GM18505 (cell line): ENCODE measurements at regions not wholly inside any gene's neighbourhood (a gene's known extent, or its start where the extent isn't known, plus 50 kb on each side); places are given as distances from the start of the nearest gene placed in this dataset.
"Not testable (repeated sequence)": the region's sequence is repeated elsewhere in the genome, so short reads cannot be mapped to it uniquely, and the experiment has no call there.

Source experiments
- ATAC-seq: cut with Tn5 transposase; IDR thresholded peaks from one replicate; pipeline ENCODE4 v1.9.1; 2021; ENCODE audit not compliant: unreplicated experiment
- POLR2A ChIP-seq: IDR thresholded peaks from 4 replicates; pipeline ENCODE4 v1.6.1; 2011; ENCODE audit warnings: borderline replicate concordance; ENCODE audit not compliant: insufficient read depth, insufficient read length; ENCODE audit errors: extremely low read depth

- TF ChIP-seq POLR2A, result no peak
- ATAC-seq, result no peak
Observed at GRCh38 chr3:180414157-180414556, 187.8 kb upstream of the TTC14 start.

DNA sequence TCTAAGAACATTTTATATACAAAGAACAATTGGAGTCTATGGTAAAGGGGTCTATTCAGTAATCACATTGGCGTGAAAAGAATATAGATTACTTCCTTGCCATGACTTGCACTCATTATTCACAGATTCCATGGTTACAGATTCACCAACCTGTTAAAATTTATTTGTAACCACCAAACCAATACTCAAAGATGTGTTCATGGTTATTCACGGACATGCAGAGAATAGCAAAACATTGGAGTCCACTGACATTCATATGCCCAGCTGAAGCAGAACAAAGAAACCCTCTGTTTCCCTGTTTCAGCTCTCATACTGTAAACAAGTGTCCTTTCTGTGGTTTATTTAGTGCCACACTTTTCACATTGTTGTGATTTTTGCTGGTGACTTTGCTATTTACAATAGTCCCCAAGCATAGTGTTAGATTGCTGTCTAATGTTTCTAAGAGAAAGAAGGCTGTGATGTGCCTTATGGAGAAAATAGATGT, 185.8 kb upstream of the TTC14 start:
- ATAC-seq, result no peak
- no peak for TF ChIP-seq POLR2A

- no peak for TF ChIP-seq POLR2A
- ATAC-seq, result no peak
Observed at GRCh38 chr3:180417241-180417640, 184.7 kb upstream of the TTC14 start.

DNA sequence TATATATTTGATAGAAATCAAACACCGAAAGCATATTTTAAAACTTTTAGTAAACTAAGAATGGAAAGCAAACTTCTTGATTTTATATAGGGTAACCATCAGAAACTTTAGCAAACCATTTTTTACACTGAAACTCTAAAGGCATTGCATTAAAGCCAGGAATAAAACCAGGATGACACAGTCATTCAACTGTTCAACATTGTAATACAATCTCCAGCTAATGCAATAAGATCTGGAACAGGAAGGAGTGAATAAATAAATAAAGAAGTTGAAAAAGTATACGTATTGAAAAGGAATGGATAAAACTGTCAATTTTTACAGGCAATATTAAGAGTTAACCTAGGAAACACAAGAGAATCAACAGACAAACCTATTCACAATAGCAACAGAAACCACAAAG, 181.9 kb upstream of the TTC14 start:
- ATAC-seq, result no peak
- no peak for TF ChIP-seq POLR2A

GRCh38 chr3:180420804-180421203, 181.2 kb upstream of the TTC14 start:
- no peak for TF ChIP-seq POLR2A
- ATAC-seq, result no peak

DNA sequence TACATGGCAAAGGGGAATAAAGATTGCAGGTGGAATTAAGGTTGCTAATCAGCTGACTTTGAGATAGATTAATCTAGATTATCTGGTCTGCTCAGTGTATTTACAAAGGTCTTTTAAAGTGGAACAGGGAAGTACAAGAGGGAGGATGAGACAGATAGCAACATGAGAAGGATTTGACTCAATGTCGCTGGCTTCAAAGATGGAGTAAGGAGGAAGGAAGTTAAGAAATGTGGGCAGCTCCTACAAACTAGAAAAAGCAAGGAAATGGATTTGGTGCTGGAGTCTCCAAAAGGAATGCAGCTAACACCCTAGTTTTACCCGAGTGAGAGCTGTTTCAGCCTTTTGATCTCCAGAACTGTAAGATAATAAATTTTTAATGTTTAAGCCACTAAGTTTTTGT, 180.7 kb upstream of the TTC14 start:
- no peak for ATAC-seq
- no peak for TF ChIP-seq POLR2A

GRCh38 chr3:180421721-180422120, 180.2 kb upstream of the TTC14 start:
- no peak for ATAC-seq
- no peak for TF ChIP-seq POLR2A

GRCh38 chr3:180424305-180424704, 177.7 kb upstream of the TTC14 start:
- ATAC-seq, result not testable (repeated sequence)

DNA sequence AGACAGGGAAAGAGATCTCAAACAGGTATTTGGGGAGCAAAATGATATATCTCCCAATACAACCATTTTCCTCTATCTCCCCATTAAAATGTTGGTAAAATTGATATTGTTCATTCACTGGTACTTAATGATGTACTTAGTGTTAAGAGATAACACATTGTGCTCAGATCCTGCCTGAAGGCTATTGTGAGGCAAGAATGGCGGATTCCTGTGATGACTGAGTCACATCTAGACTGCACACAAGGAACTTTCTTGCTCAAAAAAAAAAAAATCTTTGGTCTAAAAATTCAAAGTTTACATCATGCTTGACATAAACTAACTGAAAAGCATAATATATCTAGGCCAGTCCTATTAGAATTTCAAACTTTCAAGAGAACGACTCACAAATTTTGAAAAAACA, 171.1 kb upstream of the TTC14 start:
- TF ChIP-seq POLR2A, result no peak
- no peak for ATAC-seq

GRCh38 chr3:180433152-180433551, 168.8 kb upstream of the TTC14 start:
- no peak for ATAC-seq
- TF ChIP-seq POLR2A, result no peak

- ATAC-seq, result no peak
- TF ChIP-seq POLR2A, result no peak
Observed at GRCh38 chr3:180447136-180447535, 154.8 kb upstream of the TTC14 start.

DNA sequence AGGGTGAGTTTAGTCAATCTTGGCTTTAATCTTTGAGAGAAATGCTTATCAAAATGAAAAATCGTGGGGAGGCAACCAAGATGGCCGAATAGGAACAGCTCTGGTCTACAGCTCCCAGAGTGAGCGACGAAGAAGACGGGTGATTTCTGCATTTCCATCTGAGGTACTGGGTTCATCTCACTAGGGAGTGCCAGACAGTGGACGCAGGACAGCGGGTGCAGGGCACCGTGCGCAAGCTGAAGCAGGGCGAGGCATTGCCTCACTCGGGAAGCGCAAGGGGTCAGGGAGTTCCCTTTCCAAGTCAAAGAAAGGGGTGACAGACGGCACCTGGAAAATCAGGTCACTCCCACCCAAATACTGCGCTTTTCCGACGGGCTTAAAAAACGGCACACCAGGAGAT, 153.6 kb upstream of the TTC14 start:
- not testable (repeated sequence) for ATAC-seq

GRCh38 chr3:180457225-180457624, 144.7 kb upstream of the TTC14 start:
- ATAC-seq, result no peak
- TF ChIP-seq POLR2A, result no peak

DNA sequence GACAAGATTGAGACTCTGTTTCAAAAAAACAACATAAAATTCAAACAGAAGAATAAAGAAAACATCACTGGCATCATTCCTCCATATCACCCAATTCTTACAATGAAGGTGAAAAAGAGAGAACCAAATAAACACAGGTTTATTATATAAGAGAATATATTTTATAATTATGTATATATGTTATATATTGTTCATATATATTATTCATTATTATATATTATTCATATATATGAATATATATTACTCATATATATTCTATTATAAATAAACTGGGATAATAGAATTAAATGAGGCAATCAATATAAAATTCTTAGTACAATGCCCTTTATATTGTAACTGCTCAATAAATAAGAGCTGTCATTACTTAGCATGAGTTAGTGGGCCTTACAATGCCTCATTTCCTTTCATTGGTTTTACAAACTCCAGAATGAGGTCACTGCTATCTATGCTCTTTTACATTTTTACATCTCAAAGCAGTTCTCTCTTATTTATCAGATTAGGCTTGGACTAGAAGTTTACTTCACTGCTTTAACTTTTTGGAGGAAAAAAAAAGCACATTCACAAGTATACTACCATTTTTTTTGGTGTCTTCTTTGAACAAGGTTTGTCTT, 135.5 kb upstream of the TTC14 start:
- no peak for ATAC-seq

DNA sequence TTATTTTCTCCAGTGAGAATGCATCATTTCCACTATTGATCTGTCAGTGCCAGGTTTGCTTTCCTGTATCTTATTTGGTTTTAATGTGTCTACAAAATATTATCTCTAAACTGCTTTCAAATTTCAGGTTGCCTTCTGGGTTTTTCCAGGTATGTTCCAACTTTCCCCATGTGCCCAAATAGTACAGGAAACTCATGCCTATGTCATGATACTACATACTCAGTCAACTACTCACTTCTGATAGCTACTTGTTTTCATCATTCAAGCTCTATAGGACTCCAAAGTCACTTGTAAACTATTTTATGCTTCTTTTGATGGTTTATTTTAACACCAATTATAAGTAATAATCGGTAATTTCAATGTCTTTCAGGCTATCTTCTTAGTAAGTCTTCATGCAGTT, 134.8 kb upstream of the TTC14 start:
- TF ChIP-seq POLR2A, result no peak
- ATAC-seq, result no peak

More for the DNA sequence above, 135.5 kb upstream of the TTC14 start:
- TF ChIP-seq POLR2A, result no peak
